Kasumi-1 (cell line): ENCODE measurements at regions not wholly inside any gene's neighbourhood (a gene's known extent, or its start where the extent isn't known, plus 50 kb on each side); places are given as distances from the start of the nearest gene placed in this dataset.

Source experiments
- DNase-seq, 2 experiments: peaks; one replicate each; lab custom pipeline; 2025; lab: John Stamatoyannopoulos, UW

DNA sequence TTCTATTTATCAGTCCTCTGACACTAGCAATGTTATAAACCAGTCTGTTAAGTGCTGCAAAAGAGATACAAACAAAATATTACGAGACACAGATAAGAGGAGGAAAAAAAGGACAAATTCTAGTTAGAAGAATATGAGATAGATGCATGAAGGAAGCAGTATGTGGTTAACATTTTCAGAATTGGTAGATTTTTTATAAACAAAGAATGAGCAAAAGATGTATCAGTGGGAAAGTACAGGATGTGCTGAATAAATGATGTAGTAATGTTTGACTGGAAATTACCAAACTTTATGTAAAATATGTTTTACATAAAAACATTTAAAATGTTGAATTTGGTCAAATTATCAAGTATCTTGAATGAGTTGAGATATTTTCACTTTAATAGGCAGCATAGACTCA, 574.2 kb downstream of the NUF2 start:
- DNase-seq = no peak

DNA sequence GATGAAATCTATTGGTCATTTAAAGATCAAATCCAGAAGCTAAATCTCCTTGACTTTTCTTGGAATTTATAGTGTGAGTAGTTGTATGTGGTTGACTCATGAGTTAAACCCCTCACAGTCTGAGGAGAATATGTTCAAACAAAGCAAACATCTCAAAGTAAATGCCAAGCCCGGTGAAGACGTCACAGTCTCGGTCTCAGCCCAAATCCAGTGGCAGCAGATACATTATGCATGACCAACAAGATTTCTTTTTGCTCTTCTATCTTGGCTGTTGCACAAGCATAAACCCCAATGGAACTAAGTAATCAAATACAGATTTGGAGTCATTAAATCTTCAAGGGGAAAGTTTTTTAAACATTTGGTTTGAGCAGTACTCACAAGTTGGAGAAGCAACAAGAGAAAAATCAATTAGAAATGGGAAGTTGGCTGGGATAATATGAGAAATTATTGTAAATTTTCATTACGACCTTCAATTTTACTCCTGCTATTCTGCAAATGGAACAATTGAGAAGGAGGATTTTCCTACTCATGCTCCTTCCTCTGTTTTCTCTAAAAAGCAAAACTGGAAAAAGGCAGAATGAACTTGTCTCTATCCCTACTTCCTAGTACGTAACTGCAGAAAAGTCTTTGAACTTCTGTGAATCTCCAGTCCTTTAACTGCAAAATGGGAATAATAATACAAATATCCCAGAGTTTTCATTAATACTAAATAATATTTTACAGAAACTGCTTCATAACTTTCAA, 575.8 kb downstream of the NUF2 start:
- DNase-seq = no peak

DNA sequence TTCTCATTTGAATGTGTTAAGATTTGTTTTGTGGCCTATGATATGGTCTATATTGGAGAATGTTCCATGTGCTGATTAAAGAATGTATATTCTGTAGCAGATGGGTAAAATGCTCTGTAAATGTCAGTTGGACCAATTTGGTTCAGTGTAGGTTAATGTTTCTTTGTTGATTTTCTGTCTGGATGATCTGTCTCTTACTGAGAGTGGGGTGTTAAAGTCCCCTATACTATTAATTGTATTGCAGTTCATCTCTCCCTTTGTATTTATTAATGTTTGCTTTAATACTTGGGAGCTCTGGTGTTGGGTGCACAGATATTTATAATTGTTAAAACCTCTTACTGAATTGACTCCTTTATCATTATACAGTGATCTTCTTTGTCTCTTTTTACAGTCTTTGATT, 584.5 kb downstream of the NUF2 start:
- DNase-seq = no peak

DNA sequence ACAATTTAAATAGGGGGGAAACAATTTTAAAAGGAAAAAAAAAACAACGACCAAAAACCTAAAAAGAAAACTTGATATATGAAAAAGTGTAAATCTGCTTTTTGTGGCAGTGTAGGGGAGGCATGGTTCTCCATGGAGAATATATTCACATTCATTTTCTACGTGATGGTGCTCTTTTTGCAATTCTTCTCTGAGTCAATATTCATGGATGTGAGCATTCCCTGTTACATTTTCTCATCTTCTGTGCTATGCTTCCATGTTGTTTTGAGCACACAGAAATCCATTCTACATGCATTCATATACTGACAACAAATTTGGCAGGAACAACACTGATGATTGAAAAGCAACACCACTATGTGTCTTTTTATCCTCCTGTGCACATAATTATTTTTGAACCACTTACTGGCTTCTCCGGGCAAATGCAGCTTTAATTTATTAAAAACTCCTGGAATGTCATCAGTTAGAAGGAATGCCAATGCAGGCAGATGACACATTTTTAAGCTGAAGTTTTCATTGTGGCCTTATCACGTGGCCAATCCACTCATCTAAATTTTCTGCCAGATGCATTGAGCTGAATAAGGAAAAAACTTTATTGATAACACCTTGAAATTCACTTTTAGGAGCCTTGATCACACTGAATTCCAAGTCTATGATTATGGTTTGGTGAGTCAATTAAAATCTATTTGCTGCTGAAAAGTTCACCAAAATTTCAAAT, 590.6 kb downstream of the NUF2 start:
- no peak for DNase-seq

DNA sequence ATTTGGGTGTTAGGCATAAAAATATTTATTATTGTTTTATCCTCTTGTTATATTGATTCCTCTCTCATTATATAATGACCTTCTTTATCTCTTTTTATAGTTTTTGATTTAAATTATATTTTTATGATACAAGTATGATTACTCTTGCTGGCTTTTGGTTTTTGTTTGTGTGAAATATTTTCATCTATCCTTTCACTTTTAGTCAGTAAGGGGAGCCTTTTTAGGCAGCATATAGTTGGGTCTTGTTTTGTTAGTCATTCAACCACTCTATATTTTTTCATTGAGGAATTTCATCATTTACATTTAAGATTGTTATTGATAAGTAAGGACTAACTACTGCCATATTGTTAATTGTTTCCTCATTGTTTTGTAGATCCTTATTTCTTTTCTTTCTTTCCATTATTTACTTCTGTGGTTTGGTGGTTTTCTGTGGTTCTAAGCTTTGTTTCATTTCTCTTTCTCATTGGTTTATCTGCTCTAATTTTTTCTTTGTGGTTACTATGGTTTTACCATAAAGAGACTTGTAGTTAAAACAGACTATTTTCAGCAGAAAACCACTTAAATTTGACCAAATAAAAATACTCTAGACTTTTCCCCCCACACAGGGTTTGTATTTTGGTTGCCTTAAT, 593.1 kb downstream of the NUF2 start:
- DNase-seq = no peak

DNA sequence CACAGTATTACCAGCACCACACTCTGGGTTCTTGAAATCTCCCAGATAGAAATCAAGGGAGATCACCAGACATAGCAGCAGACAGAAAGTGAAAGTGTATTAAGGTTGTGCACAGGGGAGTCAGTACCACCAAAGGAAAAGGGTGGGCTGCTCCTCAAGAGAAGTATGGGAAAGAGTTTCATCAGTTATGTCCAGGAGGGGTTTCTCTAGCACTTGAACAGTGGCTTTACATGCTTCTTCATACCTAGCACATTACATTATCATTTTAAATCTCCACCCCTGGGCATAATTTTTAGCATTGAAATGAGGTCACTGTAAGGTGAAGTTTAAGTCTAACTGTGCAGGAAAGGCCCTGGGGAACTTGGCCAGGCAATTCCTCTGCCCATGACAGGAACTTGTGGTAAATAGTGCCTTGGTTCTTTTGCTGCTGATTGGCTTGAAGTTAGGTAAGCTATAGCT, 601.0 kb downstream of the NUF2 start:
- no peak for DNase-seq

- no peak for DNase-seq
Measured at GRCh38 chr1:163924041-163924440, 602.3 kb downstream of the NUF2 start.

DNA sequence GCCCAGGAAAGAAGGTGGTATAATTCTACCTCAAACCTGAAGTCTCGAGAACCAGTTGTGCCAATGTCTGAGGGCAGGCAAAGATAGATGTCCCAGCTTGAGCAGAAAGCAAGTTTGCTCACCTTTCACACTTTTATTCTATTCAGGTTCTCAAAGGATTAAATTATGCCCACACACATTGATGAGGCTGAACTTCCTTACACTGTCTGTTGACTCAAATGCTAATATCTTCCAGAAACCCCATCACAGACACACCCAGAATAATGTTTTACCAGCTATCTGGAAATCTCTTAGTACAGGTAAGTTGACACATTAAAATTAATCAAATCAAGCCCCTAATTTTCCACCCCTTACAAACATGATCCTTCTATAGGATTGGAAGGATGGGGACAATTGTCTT, 605.7 kb downstream of the NUF2 start:
- DNase-seq = no peak

GRCh38 chr1:163928069-163928468, 606.3 kb downstream of the NUF2 start:
- DNase-seq = no peak

- DNase-seq = no peak
Measured at GRCh38 chr1:163928651-163929050, 606.9 kb downstream of the NUF2 start.

DNA sequence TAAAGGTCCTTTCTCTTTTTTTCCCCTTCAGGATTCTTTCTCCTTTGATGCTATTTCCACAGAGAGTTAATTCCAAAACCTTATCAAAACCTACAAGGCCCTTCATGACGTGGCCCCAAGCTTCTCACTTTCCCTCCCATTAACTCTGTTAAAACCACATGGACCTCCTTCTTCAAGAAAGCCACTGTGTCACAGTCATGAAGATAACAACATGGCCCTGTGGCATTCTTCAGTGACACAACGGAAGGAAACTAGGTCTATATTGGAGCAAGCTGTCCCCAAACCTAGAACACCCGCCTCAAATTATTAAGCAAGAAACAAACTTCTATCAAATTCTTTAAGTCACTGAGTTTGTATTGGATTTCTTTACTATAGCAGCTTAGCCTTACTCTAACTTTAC, 611.1 kb downstream of the NUF2 start:
- DNase-seq = no peak

GRCh38 chr1:163933437-163933836, 611.7 kb downstream of the NUF2 start:
- DNase-seq = no peak

DNA sequence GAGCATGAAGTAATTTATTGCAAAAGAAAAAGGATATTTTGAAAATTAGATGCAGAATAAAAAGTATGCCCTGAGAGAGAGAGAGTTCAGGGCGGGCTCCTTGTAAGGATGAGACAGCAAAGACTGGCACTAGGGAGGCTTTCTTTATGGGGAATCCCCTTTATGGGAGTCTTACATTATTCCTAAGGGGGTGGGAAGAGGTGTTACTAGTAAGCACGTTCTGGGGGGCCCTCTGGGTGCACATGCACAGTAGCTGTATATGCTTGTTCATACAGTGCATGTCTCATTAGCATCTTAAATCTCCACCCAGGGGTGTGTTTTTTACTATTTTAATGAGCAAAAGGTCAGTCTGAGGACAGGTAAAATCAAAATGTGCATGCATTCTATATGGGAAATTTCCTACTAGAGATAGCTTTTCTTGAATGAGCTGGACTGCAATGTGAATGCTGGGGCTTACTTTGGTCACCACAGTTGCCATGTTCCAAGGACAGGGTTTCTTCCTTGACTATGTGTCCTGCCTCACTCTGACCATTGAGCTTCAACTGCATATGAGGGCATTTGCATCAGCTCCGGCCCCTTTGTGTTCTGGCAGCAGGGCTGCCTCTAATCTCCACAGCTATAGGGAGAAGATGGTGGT, 614.1 kb downstream of the NUF2 start:
- DNase-seq = no peak

DNA sequence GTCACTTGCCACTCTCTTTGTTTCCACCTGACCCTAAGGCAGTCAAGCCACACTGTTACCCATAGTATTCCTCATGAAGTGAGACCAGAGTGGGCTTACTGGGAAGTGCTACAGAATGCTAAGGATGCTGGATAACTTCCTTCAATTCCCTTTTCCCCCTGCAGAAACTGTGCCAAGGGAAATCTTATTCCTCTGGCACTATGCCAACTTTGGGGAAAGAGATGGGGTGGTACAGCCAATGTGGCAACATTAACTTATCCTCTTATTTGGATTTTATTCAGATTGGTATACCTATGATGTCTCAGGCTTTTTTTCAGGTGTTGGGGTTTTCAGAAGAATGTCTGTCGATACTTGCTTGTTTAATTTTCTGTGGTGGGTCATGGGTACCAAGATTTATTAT, 599.4 kb upstream of the PBX1 start:
- DNase-seq = no peak

GRCh38 chr1:163970151-163970550, 588.8 kb upstream of the PBX1 start:
- no peak for DNase-seq

GRCh38 chr1:163970699-163971098, 588.3 kb upstream of the PBX1 start:
- no peak for DNase-seq

DNA sequence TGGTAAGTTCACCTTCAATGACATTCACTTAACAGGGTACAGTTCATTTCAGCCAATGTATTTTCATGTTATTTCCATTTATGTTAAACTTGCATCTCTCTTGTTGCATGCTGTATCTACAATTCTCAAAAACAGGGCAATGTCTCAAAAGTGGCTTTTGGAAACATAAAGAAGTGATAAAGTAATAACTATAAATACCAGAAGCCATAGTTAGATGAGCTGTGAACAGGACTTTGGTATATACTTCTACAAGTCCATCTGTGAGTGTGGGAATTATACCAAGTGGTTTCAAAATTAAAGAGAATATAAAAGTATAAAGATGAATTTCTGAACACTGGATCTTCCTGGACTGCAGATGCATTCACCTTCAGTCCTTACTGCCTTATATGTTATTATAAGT, 585.4 kb upstream of the PBX1 start:
- DNase-seq = no peak

DNA sequence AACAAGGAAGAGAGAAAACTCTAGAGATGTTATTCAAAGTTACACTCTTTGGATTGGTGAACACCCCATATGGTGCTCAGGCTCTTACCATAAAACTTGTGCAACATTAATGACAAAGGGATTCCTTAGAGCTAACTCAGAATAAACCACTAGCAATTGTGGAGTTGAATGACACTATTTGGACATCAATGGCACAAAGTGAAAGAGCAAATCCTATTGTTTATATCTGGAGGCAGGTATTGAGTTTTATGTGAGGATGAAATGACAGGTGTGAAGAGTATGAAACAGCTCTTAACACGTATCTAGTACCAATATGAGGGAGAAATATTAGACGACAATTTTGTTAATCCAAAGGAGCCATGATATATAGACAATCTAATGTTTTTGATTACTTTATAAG, 584.9 kb upstream of the PBX1 start:
- DNase-seq = no peak

GRCh38 chr1:163980394-163980793, 578.6 kb upstream of the PBX1 start:
- DNase-seq = no peak

DNA sequence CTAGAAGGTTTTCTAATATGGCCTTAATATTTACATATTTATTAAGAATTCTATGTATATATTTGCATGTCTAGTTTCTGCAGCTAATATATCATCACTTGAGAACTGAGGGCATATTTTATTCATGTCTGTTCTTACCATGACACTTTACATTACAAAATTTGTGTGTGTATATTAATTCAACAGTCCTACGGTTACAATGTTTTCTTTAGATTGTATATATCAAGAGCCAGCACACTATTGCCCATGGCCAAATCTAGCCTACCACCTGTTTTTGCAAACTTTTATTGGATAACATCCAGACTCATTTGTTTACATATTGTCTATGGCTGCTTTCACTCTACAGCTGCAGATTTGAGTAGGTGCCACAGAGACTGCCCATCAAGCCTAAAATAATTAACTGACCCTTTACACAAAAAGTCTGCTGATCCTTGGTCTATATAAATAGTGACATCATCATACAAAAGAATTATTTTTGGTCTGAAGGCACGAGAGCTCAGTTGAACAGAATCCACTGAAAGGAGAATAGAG, 577.4 kb upstream of the PBX1 start:
- no peak for DNase-seq

- no peak for DNase-seq
Measured at GRCh38 chr1:163983097-163983496, 575.9 kb upstream of the PBX1 start.

GRCh38 chr1:163985700-163986099, 573.3 kb upstream of the PBX1 start:
- DNase-seq = no peak

GRCh38 chr1:163999131-163999530, 559.9 kb upstream of the PBX1 start:
- DNase-seq = no peak
